ENCODE measurements at regions not wholly inside any gene's neighbourhood (a gene's known extent, or its start where the extent isn't known, plus 50 kb on each side); places are given as distances from the start of the nearest gene placed in this dataset.

GRCh38 chr11:80462211-80462610, 1021.4 kb upstream of the TENM4 start:
- Histone ChIP-seq H3K14ac (ENCODE audit: low read length) (no peak overlapping the region), H3K18ac (ENCODE audit: low read length) (no peak overlapping the region), H3K36me3 (replicated peaks in 1 of 2; ENCODE audit: control insufficient read depth in 2 of 2, insufficient read depth in 2 of 2, low read length in 2 of 2) (no peaks in the 10 kb centered on the region), H3K4me1 (ENCODE audit: control insufficient read depth in 2 of 2, insufficient read depth in 1 of 2, low read depth in 1 of 2, low read length in 2 of 2) (peaks cover 3 to 7% of the 10 kb centered on the region in 2 donors), H3K4me3 (ENCODE audit: low read length in 2 of 2) (no peak overlapping the region), H2BK12ac (ENCODE audit: low read length) (no peak overlapping the region), H3K27ac (replicated peaks; ENCODE audit: low read length) (no peak overlapping the region), H3K4me2 (ENCODE audit: insufficient read depth, low read length, poor library complexity, severe bottlenecking) (no peak overlapping the region), H3K27me3 (ENCODE audit: control insufficient read depth in 3 of 3, insufficient read depth in 3 of 3, low read depth in 1 of 3, low read length in 3 of 3) (no peaks in the 10 kb centered on the region), H2BK15ac (ENCODE audit: low read length) (no peak overlapping the region), H3K4ac (ENCODE audit: low read length) (no peak overlapping the region), H3K9me3 (replicated peaks in 1 of 2; ENCODE audit: control insufficient read depth in 2 of 2, insufficient read depth in 1 of 2, low read depth in 1 of 2, low read length in 2 of 2) (peaks cover 0 to 1% of the 10 kb centered on the region in 2 donors), H2BK120ac (ENCODE audit: low read depth, low read length) (no peak overlapping the region), H2BK5ac (ENCODE audit: low read length) (peak overlapping the region; percentile 71), H4K8ac (ENCODE audit: low read depth, low read length) (no peak overlapping the region), H3K23ac (ENCODE audit: low read depth, low read length, poor library complexity) (no peak overlapping the region), H2AFZ (ENCODE audit: low read length) (no peak overlapping the region), H3K9ac (ENCODE audit: low read depth, low read length, poor library complexity) (no peak overlapping the region), H4K91ac (ENCODE audit: low read depth, low read length, poor library complexity) (no peak overlapping the region), H2AK5ac (ENCODE audit: low read depth, low read length) (no peak overlapping the region), H3K79me1 (ENCODE audit: low read depth, low read length) (no peaks in the 10 kb centered on the region)
- DNase-seq (ENCODE audit: low spot score): no peak
- no CpG with 5 or more reads among the region's 3 CpGs for WGBS, 2 donors (ENCODE audit: extremely low coverage in 2 of 2, insufficient read length in 2 of 2, insufficient replicate concordance in 1 of 2)

GRCh38 chr11:80458376-80458775, 1017.5 kb upstream of the TENM4 start:
- Histone ChIP-seq H3K4me3 (ENCODE audit: low read length in 2 of 2) (no peak overlapping the region), H3K23ac (ENCODE audit: low read depth, low read length, poor library complexity) (no peak overlapping the region), H3K18ac (ENCODE audit: low read length) (no peak overlapping the region), H3K14ac (ENCODE audit: low read length) (no peak overlapping the region), H3K9me3 (replicated peaks in 1 of 2; ENCODE audit: control insufficient read depth in 2 of 2, insufficient read depth in 1 of 2, low read depth in 1 of 2, low read length in 2 of 2) (peaks cover 0 to under 1% of the 10 kb centered on the region in 2 donors), H3K36me3 (replicated peaks in 1 of 2; ENCODE audit: control insufficient read depth in 2 of 2, insufficient read depth in 2 of 2, low read length in 2 of 2) (no peaks in the 10 kb centered on the region), H3K27ac (replicated peaks; ENCODE audit: low read length) (no peak overlapping the region), H2BK15ac (ENCODE audit: low read length) (no peak overlapping the region), H3K9ac (ENCODE audit: low read depth, low read length, poor library complexity) (no peak overlapping the region), H2AK5ac (ENCODE audit: low read depth, low read length) (no peak overlapping the region), H3K79me1 (ENCODE audit: low read depth, low read length) (no peaks in the 10 kb centered on the region), H2BK12ac (ENCODE audit: low read length) (no peak overlapping the region), H3K4me1 (ENCODE audit: control insufficient read depth in 2 of 2, insufficient read depth in 1 of 2, low read depth in 1 of 2, low read length in 2 of 2) (peaks cover 3 to 10% of the 10 kb centered on the region in 2 donors), H4K8ac (ENCODE audit: low read depth, low read length) (no peak overlapping the region), H2BK120ac (ENCODE audit: low read depth, low read length) (no peak overlapping the region), H3K27me3 (ENCODE audit: control insufficient read depth in 3 of 3, insufficient read depth in 3 of 3, low read depth in 1 of 3, low read length in 3 of 3) (no peaks in the 10 kb centered on the region), H2BK5ac (ENCODE audit: low read length) (no peak overlapping the region), H3K4me2 (ENCODE audit: insufficient read depth, low read length, poor library complexity, severe bottlenecking) (no peak overlapping the region), H2AFZ (ENCODE audit: low read length) (peak overlapping the region; percentile 11), H4K91ac (ENCODE audit: low read depth, low read length, poor library complexity) (no peak overlapping the region), H3K4ac (ENCODE audit: low read length) (no peak overlapping the region)
- no CpG with 5 or more reads among the region's 3 CpGs for WGBS, 2 donors (ENCODE audit: extremely low coverage in 2 of 2, insufficient read length in 2 of 2, insufficient replicate concordance in 1 of 2)
- no peak for DNase-seq (ENCODE audit: low spot score)

- H3K4me3 ChIP-seq (ENCODE audit: low read length in 2 of 2): no peak overlapping the region
- H2BK120ac ChIP-seq (ENCODE audit: low read depth, low read length): no peak overlapping the region
- H2BK12ac ChIP-seq (ENCODE audit: low read length): no peak overlapping the region
- H2BK15ac ChIP-seq (ENCODE audit: low read length): no peak overlapping the region
- no peaks in the 10 kb centered on the region for H3K79me1 ChIP-seq (ENCODE audit: low read depth, low read length)
- no peak for DNase-seq (ENCODE audit: low spot score)
- H2AK5ac ChIP-seq (ENCODE audit: low read depth, low read length): no peak overlapping the region
- H3K9me3 ChIP-seq (replicated peaks in 1 of 2; ENCODE audit: control insufficient read depth in 2 of 2, insufficient read depth in 1 of 2, low read depth in 1 of 2, low read length in 2 of 2): no peaks in the 10 kb centered on the region
- peaks cover 3 to 10% of the 10 kb centered on the region in 2 donors for H3K4me1 ChIP-seq (ENCODE audit: control insufficient read depth in 2 of 2, insufficient read depth in 1 of 2, low read depth in 1 of 2, low read length in 2 of 2)
- H4K8ac ChIP-seq (ENCODE audit: low read depth, low read length): no peak overlapping the region
- no peak overlapping the region for H3K23ac ChIP-seq (ENCODE audit: low read depth, low read length, poor library complexity)
- no peaks in the 10 kb centered on the region for H3K27me3 ChIP-seq (ENCODE audit: control insufficient read depth in 3 of 3, insufficient read depth in 3 of 3, low read depth in 1 of 3, low read length in 3 of 3)
- H3K36me3 ChIP-seq (replicated peaks in 1 of 2; ENCODE audit: control insufficient read depth in 2 of 2, insufficient read depth in 2 of 2, low read length in 2 of 2): no peaks in the 10 kb centered on the region
- no peak overlapping the region for H3K18ac ChIP-seq (ENCODE audit: low read length)
- H3K14ac ChIP-seq (ENCODE audit: low read length): no peak overlapping the region
- no peak overlapping the region for H3K4ac ChIP-seq (ENCODE audit: low read length)
- H4K91ac ChIP-seq (ENCODE audit: low read depth, low read length, poor library complexity): no peak overlapping the region
- WGBS, 2 donors (ENCODE audit: extremely low coverage in 2 of 2, insufficient read length in 2 of 2, insufficient replicate concordance in 1 of 2): no CpG with 5 or more reads among the region's 2 CpGs
- no peak overlapping the region for H3K9ac ChIP-seq (ENCODE audit: low read depth, low read length, poor library complexity)
- H2AFZ ChIP-seq (ENCODE audit: low read length): peak overlapping the region; percentile 11
- no peak overlapping the region for H2BK5ac ChIP-seq (ENCODE audit: low read length)
- no peak overlapping the region for H3K27ac ChIP-seq (replicated peaks; ENCODE audit: low read length)
- no peak overlapping the region for H3K4me2 ChIP-seq (ENCODE audit: insufficient read depth, low read length, poor library complexity, severe bottlenecking)
Observed at GRCh38 chr11:80457823-80458222, 1017.0 kb upstream of the TENM4 start.

- no peaks in the 10 kb centered on the region for H3K79me1 ChIP-seq (ENCODE audit: low read depth, low read length)
- no peak overlapping the region for H3K4ac ChIP-seq (ENCODE audit: low read length)
- H3K14ac ChIP-seq (ENCODE audit: low read length): no peak overlapping the region
- no peak overlapping the region for H3K18ac ChIP-seq (ENCODE audit: low read length)
- no peak overlapping the region for H2BK120ac ChIP-seq (ENCODE audit: low read depth, low read length)
- no peak for DNase-seq (ENCODE audit: low spot score)
- H4K91ac ChIP-seq (ENCODE audit: low read depth, low read length, poor library complexity): no peak overlapping the region
- no peak overlapping the region for H2AFZ ChIP-seq (ENCODE audit: low read length)
- no peak overlapping the region for H3K4me3 ChIP-seq (ENCODE audit: low read length in 2 of 2)
- no peak overlapping the region for H3K9ac ChIP-seq (ENCODE audit: low read depth, low read length, poor library complexity)
- WGBS, 2 donors (ENCODE audit: extremely low coverage in 2 of 2, insufficient read length in 2 of 2, insufficient replicate concordance in 1 of 2): no CpG with 5 or more reads among the region's 1 CpG
- H2BK5ac ChIP-seq (ENCODE audit: low read length): no peak overlapping the region
- H3K23ac ChIP-seq (ENCODE audit: low read depth, low read length, poor library complexity): no peak overlapping the region
- no peak overlapping the region for H3K27ac ChIP-seq (replicated peaks; ENCODE audit: low read length)
- H3K9me3 ChIP-seq (replicated peaks in 1 of 2; ENCODE audit: control insufficient read depth in 2 of 2, insufficient read depth in 1 of 2, low read depth in 1 of 2, low read length in 2 of 2): no peaks in the 10 kb centered on the region
- no peaks in the 10 kb centered on the region for H3K36me3 ChIP-seq (replicated peaks in 1 of 2; ENCODE audit: control insufficient read depth in 2 of 2, insufficient read depth in 2 of 2, low read length in 2 of 2)
- no peak overlapping the region for H2BK15ac ChIP-seq (ENCODE audit: low read length)
- H4K8ac ChIP-seq (ENCODE audit: low read depth, low read length): no peak overlapping the region
- H3K4me2 ChIP-seq (ENCODE audit: insufficient read depth, low read length, poor library complexity, severe bottlenecking): no peak overlapping the region
- no peaks in the 10 kb centered on the region for H3K27me3 ChIP-seq (ENCODE audit: control insufficient read depth in 3 of 3, insufficient read depth in 3 of 3, low read depth in 1 of 3, low read length in 3 of 3)
- peaks cover 3 to 10% of the 10 kb centered on the region in 2 donors for H3K4me1 ChIP-seq (ENCODE audit: control insufficient read depth in 2 of 2, insufficient read depth in 1 of 2, low read depth in 1 of 2, low read length in 2 of 2)
- H2AK5ac ChIP-seq (ENCODE audit: low read depth, low read length): no peak overlapping the region
- H2BK12ac ChIP-seq (ENCODE audit: low read length): no peak overlapping the region
Observed at GRCh38 chr11:80455818-80456217, 1015.0 kb upstream of the TENM4 start.
